ENCODE measurements at regions not wholly inside any gene's neighbourhood (a gene's known extent, or its start where the extent isn't known, plus 50 kb on each side); places are given as distances from the start of the nearest gene placed in this dataset.

GRCh38 chr21:16345757-16346156 is 616.0 kb downstream of the USP25 start:
- no peaks in the 10 kb centered on the region for H4K20me1 ChIP-seq (replicated peaks; ENCODE audit: insufficient read depth)
- Mint-ChIP-seq H3K4me3 (no peak overlapping the region), H3K27ac (no peak overlapping the region), H3K9me3 (no peaks in the 10 kb centered on the region), H3K27me3 (ENCODE audit: insufficient read depth, low read depth, poor library complexity) (no peaks in the 10 kb centered on the region), H3K36me3 (ENCODE audit: low read depth) (no peaks in the 10 kb centered on the region), H3K4me1 (peaks cover 3% of the 10 kb centered on the region; the same call in 1 of the 3 replicates)
- no peak overlapping the region for H3K4me3 ChIP-seq
- DNase-seq (ENCODE audit: low spot score) (no peak), ATAC-seq (no peak)
- TF ChIP-seq, protein P1, sequence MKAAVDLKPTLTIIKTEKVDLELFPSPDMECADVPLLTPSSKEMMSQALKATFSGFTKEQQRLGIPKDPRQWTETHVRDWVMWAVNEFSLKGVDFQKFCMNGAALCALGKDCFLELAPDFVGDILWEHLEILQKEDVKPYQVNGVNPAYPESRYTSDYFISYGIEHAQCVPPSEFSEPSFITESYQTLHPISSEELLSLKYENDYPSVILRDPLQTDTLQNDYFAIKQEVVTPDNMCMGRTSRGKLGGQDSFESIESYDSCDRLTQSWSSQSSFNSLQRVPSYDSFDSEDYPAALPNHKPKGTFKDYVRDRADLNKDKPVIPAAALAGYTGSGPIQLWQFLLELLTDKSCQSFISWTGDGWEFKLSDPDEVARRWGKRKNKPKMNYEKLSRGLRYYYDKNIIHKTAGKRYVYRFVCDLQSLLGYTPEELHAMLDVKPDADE (IDR thresholded peaks at IDR 0.05) = no peak
- TF ChIP-seq ZNF331 (CRISPR knock-in tag; IDR thresholded peaks at IDR 0.05; ENCODE audit: low read depth) (no peak), EZH2phosphoT487 (IDR thresholded peaks at IDR 0.05; ENCODE audit: unreplicated experiment) (no peak), CREB1 (CRISPR knock-in tag; IDR thresholded peaks at IDR 0.05; ENCODE audit: low read depth) (no peak)
- H2AFZ ChIP-seq = no peak overlapping the region
- H3K4me2 ChIP-seq = no peak overlapping the region
- no peaks in the 10 kb centered on the region for H3K4me1 ChIP-seq (ENCODE audit: insufficient read depth)
- no peak overlapping the region for H3K27ac ChIP-seq (ENCODE audit: low read depth)
- H3F3A ChIP-seq (replicated peaks; ENCODE audit: low read depth) = no peaks in the 10 kb centered on the region
- no peaks in the 10 kb centered on the region for H3K9me2 ChIP-seq (ENCODE audit: insufficient read depth)
- H3K36me3 ChIP-seq (ENCODE audit: insufficient read depth) = no peaks in the 10 kb centered on the region
- no peaks in the 10 kb centered on the region for H3K27me3 ChIP-seq (ENCODE audit: insufficient read depth)
- no peaks in the 10 kb centered on the region for H3K79me2 ChIP-seq (replicated peaks; ENCODE audit: insufficient read depth)

DNA sequence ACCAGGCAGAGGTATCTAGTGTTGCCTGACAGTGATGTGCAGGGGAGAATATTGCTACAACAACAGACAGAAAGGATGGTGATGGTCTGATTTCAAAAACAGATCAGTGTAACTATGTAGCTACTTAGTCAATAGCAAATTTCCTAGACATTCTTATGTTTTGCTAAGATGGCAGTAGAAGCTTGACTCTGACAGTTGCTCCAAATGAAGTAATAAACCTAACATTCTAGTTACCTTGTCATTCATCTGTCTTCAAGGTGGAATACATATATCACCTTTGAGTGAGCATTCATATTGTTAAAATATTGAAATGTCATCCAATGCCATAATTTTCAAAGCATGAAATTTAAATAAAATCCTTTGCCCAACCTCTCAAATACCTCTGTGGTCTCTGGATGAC is 617.4 kb downstream of the USP25 start:
- no peak overlapping the region for H3K27ac ChIP-seq (ENCODE audit: low read depth)
- H3K4me3 ChIP-seq = no peak overlapping the region
- Mint-ChIP-seq H3K27me3 (ENCODE audit: insufficient read depth, low read depth, poor library complexity) (no peaks in the 10 kb centered on the region), H3K9me3 (no peaks in the 10 kb centered on the region), H3K4me1 (peaks cover 3% of the 10 kb centered on the region; the same call in 1 of the 3 replicates), H3K27ac (no peak overlapping the region), H3K4me3 (no peak overlapping the region), H3K36me3 (ENCODE audit: low read depth) (no peaks in the 10 kb centered on the region)
- H4K20me1 ChIP-seq (replicated peaks; ENCODE audit: insufficient read depth) = no peaks in the 10 kb centered on the region
- no peaks in the 10 kb centered on the region for H3K9me2 ChIP-seq (ENCODE audit: insufficient read depth)
- ATAC-seq (no peak), DNase-seq (ENCODE audit: low spot score) (no peak)
- TF ChIP-seq EZH2phosphoT487 (IDR thresholded peaks at IDR 0.05; ENCODE audit: unreplicated experiment) = no peak
- H2AFZ ChIP-seq = no peak overlapping the region
- no peaks in the 10 kb centered on the region for H3K4me1 ChIP-seq (ENCODE audit: insufficient read depth)
- H3F3A ChIP-seq (replicated peaks; ENCODE audit: low read depth) = no peaks in the 10 kb centered on the region
- no peak overlapping the region for H3K4me2 ChIP-seq
- no peaks in the 10 kb centered on the region for H3K79me2 ChIP-seq (replicated peaks; ENCODE audit: insufficient read depth)
- H3K36me3 ChIP-seq (ENCODE audit: insufficient read depth) = no peaks in the 10 kb centered on the region
- H3K27me3 ChIP-seq (ENCODE audit: insufficient read depth) = no peaks in the 10 kb centered on the region

DNA sequence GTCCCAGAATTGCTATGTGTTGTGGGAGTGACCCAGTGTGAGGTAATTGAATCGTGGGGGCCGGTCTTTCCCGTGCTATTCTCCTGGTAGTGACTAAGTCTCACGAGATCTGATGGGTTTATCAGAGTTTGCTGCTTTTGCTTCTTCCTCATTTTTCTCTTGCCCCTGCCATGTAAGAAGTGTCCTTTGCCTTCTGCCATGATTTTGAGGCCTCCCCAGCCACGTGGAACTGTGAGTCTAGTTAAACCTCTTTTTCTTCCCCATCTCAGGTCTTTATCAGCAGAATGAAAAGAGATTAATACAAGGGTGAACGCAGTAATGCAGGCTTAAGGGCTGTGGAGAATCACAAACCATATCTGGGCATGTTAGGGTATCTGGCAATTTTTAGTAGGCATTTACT is 624.0 kb downstream of the USP25 start:
- no peak for DNase-seq (ENCODE audit: low spot score)
- H3K4me1 ChIP-seq (ENCODE audit: insufficient read depth) = no peaks in the 10 kb centered on the region
- H3F3A ChIP-seq (replicated peaks; ENCODE audit: low read depth) = no peaks in the 10 kb centered on the region
- Mint-ChIP-seq H3K4me3 (no peak overlapping the region), H3K36me3 (ENCODE audit: low read depth) (no peaks in the 10 kb centered on the region), H3K4me1 (no peaks in the 10 kb centered on the region), H3K9me3 (no peaks in the 10 kb centered on the region; the same call in 2 of the 3 replicates), H3K27me3 (ENCODE audit: insufficient read depth, low read depth, poor library complexity) (no peaks in the 10 kb centered on the region), H3K27ac (no peak overlapping the region)
- ATAC-seq = no peak
- H3K27ac ChIP-seq (ENCODE audit: low read depth) = no peak overlapping the region
- H3K4me2 ChIP-seq = no peak overlapping the region
- H2AFZ ChIP-seq = no peak overlapping the region
- no peak overlapping the region for H3K4me3 ChIP-seq
- H4K20me1 ChIP-seq (replicated peaks; ENCODE audit: insufficient read depth) = no peaks in the 10 kb centered on the region
- TF ChIP-seq EZH2 (IDR thresholded peaks at IDR 0.05; ENCODE audit: low read depth, unreplicated experiment) (no peak), EZH2phosphoT487 (IDR thresholded peaks at IDR 0.05; ENCODE audit: unreplicated experiment) (no peak), REST (IDR thresholded peaks at IDR 0.05; ENCODE audit: unreplicated experiment) (no peak), CREB1 (CRISPR knock-in tag; IDR thresholded peaks at IDR 0.05; ENCODE audit: low read depth) (no peak), ZNF331 (CRISPR knock-in tag; IDR thresholded peaks at IDR 0.05; ENCODE audit: low read depth) (no peak), NANOG (IDR thresholded peaks at IDR 0.05; ENCODE audit: borderline replicate concordance) (no peak), STAT1 (IDR thresholded peaks at IDR 0.05; ENCODE audit: unreplicated experiment) (no peak), JUNB (IDR thresholded peaks at IDR 0.05; ENCODE audit: unreplicated experiment) (no peak)
- TF ChIP-seq, protein P1 (IDR thresholded peaks at IDR 0.05) = no peak
- H3K79me2 ChIP-seq (replicated peaks; ENCODE audit: insufficient read depth) = no peaks in the 10 kb centered on the region
- no peaks in the 10 kb centered on the region for H3K9me2 ChIP-seq (ENCODE audit: insufficient read depth)
- H3K27me3 ChIP-seq (ENCODE audit: insufficient read depth) = no peaks in the 10 kb centered on the region
- no peaks in the 10 kb centered on the region for H3K36me3 ChIP-seq (ENCODE audit: insufficient read depth)

All from GM23338 (cell line).